OCI-LY1 (cell line): ENCODE measurements at regions not wholly inside any gene's neighbourhood (a gene's known extent, or its start where the extent isn't known, plus 50 kb on each side); places are given as distances from the start of the nearest gene placed in this dataset.

Experiments
- H2AFZ ChIP-seq: fragments of 200-600 bp; sonication (generic), shearing (Covaris generic); 2 replicates; pipeline ENCODE4 v1.6.0; 2014; ENCODE audit warnings: antibody characterized with exemption, mild to moderate bottlenecking, low read length
- H3F3A ChIP-seq: fragments of 200-600 bp; sonication (generic), shearing (Covaris generic); 2 replicates; pipeline ENCODE4 v1.6.0; 2014; ENCODE audit warnings: mild to moderate bottlenecking, antibody characterized with exemption, low read length, moderate library complexity; ENCODE audit not compliant: insufficient read depth
- H3K27ac ChIP-seq: fragments of 200-600 bp; sonication (generic); 2 replicates; pipeline ENCODE4 v1.5.1; 2014; ENCODE audit warnings: low read length, mixed run types, mild to moderate bottlenecking, low read depth; ENCODE audit not compliant: poor library complexity, severe bottlenecking
- H3K27me3 ChIP-seq: fragments of 200-600 bp; sonication (generic); 2 replicates; pipeline ENCODE4 v1.6.0; 2014; ENCODE audit warnings: antibody characterized with exemption, mild to moderate bottlenecking, low read length, moderate library complexity; ENCODE audit not compliant: insufficient read depth
- H3K36me3 ChIP-seq: fragments of 200-600 bp; sonication (generic); 2 replicates; pipeline ENCODE4 v1.6.1; 2014; ENCODE audit warnings: mild to moderate bottlenecking, antibody characterized with exemption, low read length, moderate library complexity, mixed read lengths; ENCODE audit not compliant: insufficient read depth
- H3K4me1 ChIP-seq: fragments of 200-600 bp; sonication (generic); 2 replicates; pipeline ENCODE4 v1.5.1; 2014; ENCODE audit warnings: mild to moderate bottlenecking, low read length, moderate library complexity; ENCODE audit not compliant: insufficient read depth, severe bottlenecking
- H3K4me2 ChIP-seq: fragments of 200-600 bp; sonication (generic), shearing (Covaris generic); 2 replicates; pipeline ENCODE4 v1.6.1; 2014; ENCODE audit warnings: low read length
- H3K4me3 ChIP-seq: fragments of 200-600 bp; sonication (generic); 2 replicates; pipeline ENCODE4 v1.5.1; 2014; ENCODE audit warnings: low read length, low read depth, mild to moderate bottlenecking, mixed read lengths; ENCODE audit not compliant: poor library complexity, severe bottlenecking
- H3K79me2 ChIP-seq: fragments of 200-600 bp; shearing (Covaris generic); 2 replicates; pipeline ENCODE4 v1.6.1; 2016; ENCODE audit warnings: mixed run types, low read length, mixed read lengths; ENCODE audit not compliant: insufficient read depth
- H3K9ac ChIP-seq: fragments of 200-600 bp; sonication (generic), shearing (Covaris generic); 2 replicates; pipeline ENCODE4 v1.6.1; 2014; ENCODE audit warnings: mild to moderate bottlenecking, low read length, mixed read lengths
- H3K9me2 ChIP-seq: fragments of 200-600 bp; sonication (generic), shearing (Covaris generic); 2 replicates; pipeline ENCODE4 v1.6.1; 2014; ENCODE audit warnings: low read depth, mild to moderate bottlenecking, low read length, mixed read lengths
- H3K9me3 ChIP-seq: fragments of 200-600 bp; shearing (Covaris generic); 2 replicates; pipeline ENCODE4 v1.6.1; 2014; ENCODE audit warnings: low read length, mixed read lengths
- H4K20me1 ChIP-seq: fragments of 200-600 bp; sonication (generic), shearing (Covaris generic); 2 replicates; pipeline ENCODE4 v1.6.0; 2016; ENCODE audit warnings: mild to moderate bottlenecking, low read length; ENCODE audit not compliant: insufficient read depth
- EZH2 ChIP-seq: fragments of 200-600 bp; sonication (generic), shearing (Covaris generic); IDR thresholded peaks from 2 replicates; pipeline ENCODE4 v1.8.0; 2017; ENCODE audit warnings: borderline replicate concordance, mixed run types, mild to moderate bottlenecking, antibody characterized with exemption, low read length, moderate library complexity, mixed read lengths
- TF ChIP-seq, protein P1 (sequence below): fragments of 200-600 bp; sonication (generic), shearing (Covaris generic); IDR thresholded peaks from 2 replicates; pipeline ENCODE4 v1.5.1; 2017; ENCODE audit warnings: mild to moderate bottlenecking, antibody characterized with exemption, low read length, moderate library complexity, mixed read lengths

DNA sequence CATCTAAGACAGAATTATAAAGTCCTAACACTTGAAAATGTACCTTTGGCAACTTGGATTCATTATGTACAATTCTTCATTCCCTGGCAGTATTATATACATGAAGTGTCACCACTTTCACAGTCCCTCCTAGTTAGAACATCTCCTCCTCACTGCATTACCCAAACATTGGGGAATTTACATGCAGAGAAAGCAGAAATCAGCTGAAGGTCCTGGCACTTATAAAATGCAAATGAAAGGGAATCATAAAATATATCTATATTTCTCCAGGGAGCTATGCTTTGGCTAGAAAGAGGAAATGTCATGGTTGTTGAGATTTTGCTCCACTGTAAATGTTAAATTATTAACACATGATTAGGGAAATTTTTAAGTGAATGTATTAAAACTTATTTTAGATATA, 835.6 kb upstream of the SLIT2 start:
- Histone ChIP-seq H3K4me1 (no peaks in the 10 kb centered on the region), H3K27me3 (no peaks in the 10 kb centered on the region), H3K36me3 (no peaks in the 10 kb centered on the region), H4K20me1 (no peaks in the 10 kb centered on the region), H3K27ac (no peak overlapping the region), H3K9ac (no peak overlapping the region), H3K4me2 (no peak overlapping the region), H3K4me3 (no peak overlapping the region), H2AFZ (no peak overlapping the region), H3K9me3 (no peaks in the 10 kb centered on the region), H3K9me2 (no peaks in the 10 kb centered on the region), H3F3A (no peaks in the 10 kb centered on the region), H3K79me2 (no peaks in the 10 kb centered on the region)
- no peak for TF ChIP-seq EZH2
- TF ChIP-seq, protein P1, sequence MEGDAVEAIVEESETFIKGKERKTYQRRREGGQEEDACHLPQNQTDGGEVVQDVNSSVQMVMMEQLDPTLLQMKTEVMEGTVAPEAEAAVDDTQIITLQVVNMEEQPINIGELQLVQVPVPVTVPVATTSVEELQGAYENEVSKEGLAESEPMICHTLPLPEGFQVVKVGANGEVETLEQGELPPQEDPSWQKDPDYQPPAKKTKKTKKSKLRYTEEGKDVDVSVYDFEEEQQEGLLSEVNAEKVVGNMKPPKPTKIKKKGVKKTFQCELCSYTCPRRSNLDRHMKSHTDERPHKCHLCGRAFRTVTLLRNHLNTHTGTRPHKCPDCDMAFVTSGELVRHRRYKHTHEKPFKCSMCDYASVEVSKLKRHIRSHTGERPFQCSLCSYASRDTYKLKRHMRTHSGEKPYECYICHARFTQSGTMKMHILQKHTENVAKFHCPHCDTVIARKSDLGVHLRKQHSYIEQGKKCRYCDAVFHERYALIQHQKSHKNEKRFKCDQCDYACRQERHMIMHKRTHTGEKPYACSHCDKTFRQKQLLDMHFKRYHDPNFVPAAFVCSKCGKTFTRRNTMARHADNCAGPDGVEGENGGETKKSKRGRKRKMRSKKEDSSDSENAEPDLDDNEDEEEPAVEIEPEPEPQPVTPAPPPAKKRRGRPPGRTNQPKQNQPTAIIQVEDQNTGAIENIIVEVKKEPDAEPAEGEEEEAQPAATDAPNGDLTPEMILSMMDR, result no peak

DNA sequence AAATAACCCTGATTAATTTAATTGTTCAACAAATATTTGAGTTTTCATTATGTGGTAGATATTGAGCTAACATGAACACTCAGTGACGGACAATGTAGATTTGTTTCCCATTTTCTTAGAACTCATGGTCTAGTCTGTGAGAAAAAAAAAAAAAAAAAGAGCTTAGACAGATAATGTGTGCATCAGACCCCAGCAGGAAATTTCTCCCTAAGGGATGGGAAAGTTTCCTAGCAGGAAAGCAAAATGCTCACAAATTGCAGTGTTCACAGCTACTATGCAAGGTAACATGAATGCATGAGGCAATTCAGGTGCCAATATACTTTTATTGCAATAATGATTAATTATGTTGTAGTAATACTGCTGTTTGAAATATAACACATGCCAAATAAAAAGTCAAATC, 843.2 kb upstream of the SLIT2 start:
- H3K9me3 ChIP-seq, result no peaks in the 10 kb centered on the region
- no peak overlapping the region for H3K4me3 ChIP-seq
- H2AFZ ChIP-seq, result no peak overlapping the region
- H3F3A ChIP-seq, result no peaks in the 10 kb centered on the region
- H3K27me3 ChIP-seq, result no peaks in the 10 kb centered on the region
- no peaks in the 10 kb centered on the region for H3K79me2 ChIP-seq
- H4K20me1 ChIP-seq, result no peaks in the 10 kb centered on the region
- H3K4me1 ChIP-seq, result no peaks in the 10 kb centered on the region
- no peaks in the 10 kb centered on the region for H3K36me3 ChIP-seq
- no peak overlapping the region for H3K27ac ChIP-seq
- H3K4me2 ChIP-seq, result no peak overlapping the region
- H3K9me2 ChIP-seq, result no peaks in the 10 kb centered on the region
- no peak overlapping the region for H3K9ac ChIP-seq
- no peak for TF ChIP-seq EZH2
- TF ChIP-seq, protein P1, result no peak

DNA sequence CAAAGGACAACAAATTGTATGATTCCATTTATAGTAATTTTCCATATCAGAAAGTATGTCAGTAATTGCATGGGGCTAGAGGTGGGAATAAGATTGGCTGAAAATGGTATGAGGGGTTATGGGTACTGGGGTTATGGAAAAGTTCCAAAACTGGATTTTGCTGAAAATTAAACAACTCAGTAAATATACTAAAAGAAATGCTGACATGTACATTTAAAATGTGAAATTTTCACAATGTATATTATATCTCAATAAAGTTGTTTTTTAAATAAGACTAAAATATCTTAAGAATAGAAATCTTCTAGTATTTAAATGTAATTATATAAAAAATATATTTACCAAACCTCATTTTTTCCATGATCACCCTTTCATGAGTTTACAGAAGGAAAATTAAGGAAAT, 844.9 kb upstream of the SLIT2 start:
- H3F3A ChIP-seq, result no peaks in the 10 kb centered on the region
- H3K27me3 ChIP-seq, result no peaks in the 10 kb centered on the region
- no peak overlapping the region for H3K27ac ChIP-seq
- no peaks in the 10 kb centered on the region for H3K4me1 ChIP-seq
- no peaks in the 10 kb centered on the region for H3K36me3 ChIP-seq
- no peak for TF ChIP-seq EZH2
- TF ChIP-seq, protein P1, result no peak
- no peaks in the 10 kb centered on the region for H3K9me3 ChIP-seq
- H3K4me2 ChIP-seq, result no peak overlapping the region
- H3K9me2 ChIP-seq, result no peaks in the 10 kb centered on the region
- H2AFZ ChIP-seq, result no peak overlapping the region
- no peak overlapping the region for H3K9ac ChIP-seq
- H4K20me1 ChIP-seq, result no peaks in the 10 kb centered on the region
- H3K4me3 ChIP-seq, result no peak overlapping the region
- H3K79me2 ChIP-seq, result no peaks in the 10 kb centered on the region
